ENCODE measurements at regions not wholly inside any gene's neighbourhood (a gene's known extent, or its start where the extent isn't known, plus 50 kb on each side); places are given as distances from the start of the nearest gene placed in this dataset.

GRCh38 chr11:28514391-28514790, 406.2 kb downstream of the METTL15 start:
- DNase-seq (ENCODE audit: low read depth, low spot score) (no peak), FAIRE-seq (no peak)
- Histone ChIP-seq H3K27me3 (ENCODE audit: control insufficient read depth in 2 of 2, insufficient read depth in 2 of 2, low read length in 2 of 2) (no peaks in the 10 kb centered on the region), H3K4me2 (ENCODE audit: insufficient read depth, low read length) (no peak overlapping the region), H3K27ac (ENCODE audit: insufficient read depth, low read depth, low read length) (no peak overlapping the region), H3K9me3 (replicated peaks; ENCODE audit: control insufficient read depth, insufficient read depth, low read length) (no peaks in the 10 kb centered on the region), H2AFZ (ENCODE audit: low read depth, low read length) (no peak overlapping the region), H3K9me1 (replicated peaks; ENCODE audit: control insufficient read depth, extremely low read depth, insufficient read depth, low read length) (no peaks in the 10 kb centered on the region), H3K4me1 (ENCODE audit: control insufficient read depth, extremely low read depth, insufficient read depth, low read length) (no peaks in the 10 kb centered on the region), H3K79me2 (ENCODE audit: control insufficient read depth, insufficient read depth, low read length) (no peaks in the 10 kb centered on the region), H3K4me3 (replicated peaks in 1 of 3; ENCODE audit: insufficient read depth in 1 of 3, low read depth in 1 of 3, low read length in 3 of 3) (no peak overlapping the region), H4K20me1 (replicated peaks; ENCODE audit: control insufficient read depth, extremely low read depth, insufficient read depth, low read length) (no peaks in the 10 kb centered on the region), H3K9ac (replicated peaks; ENCODE audit: extremely low read depth, insufficient read depth, low read length) (no peak overlapping the region), H3K36me3 (ENCODE audit: control insufficient read depth in 2 of 2, extremely low read depth in 1 of 2, insufficient read depth in 2 of 2, low read length in 2 of 2) (no peaks in the 10 kb centered on the region)
- POLR2A ChIA-PET, result no interaction called here
- intact Hi-C loops (cut with micrococcal nuclease) (no loop called here), dilution Hi-C loops (cut with MboI; ENCODE audit: extremely low pct_ligation_motif_present, low sequenced_read_pairs) (no loop called here)
- no TSS peak for BruUV-seq (replicated peaks)
- TF ChIP-seq FOS (IDR thresholded peaks at IDR 0.05; ENCODE audit: borderline replicate concordance, insufficient read depth, low read length), result no peak
- TF ChIP-seq EZH2 (IDR thresholded peaks at IDR 0.05; ENCODE audit: borderline replicate concordance, low read depth, low read length, severe bottlenecking), result no peak
- CTCF ChIA-PET, result no interaction called here

GRCh38 chr11:28512143-28512756, 404.1 kb downstream of the METTL15 start:
- Histone ChIP-seq H3K27ac (ENCODE audit: insufficient read depth, low read depth, low read length) (no peak overlapping the region), H2AFZ (ENCODE audit: low read depth, low read length) (no peak overlapping the region), H3K4me2 (ENCODE audit: insufficient read depth, low read length) (no peak overlapping the region), H4K20me1 (replicated peaks; ENCODE audit: control insufficient read depth, extremely low read depth, insufficient read depth, low read length) (no peaks in the 10 kb centered on the region), H3K79me2 (ENCODE audit: control insufficient read depth, insufficient read depth, low read length) (no peaks in the 10 kb centered on the region), H3K27me3 (ENCODE audit: control insufficient read depth in 2 of 2, insufficient read depth in 2 of 2, low read length in 2 of 2) (no peaks in the 10 kb centered on the region), H3K9me3 (replicated peaks; ENCODE audit: control insufficient read depth, insufficient read depth, low read length) (no peaks in the 10 kb centered on the region), H3K4me1 (ENCODE audit: control insufficient read depth, extremely low read depth, insufficient read depth, low read length) (no peaks in the 10 kb centered on the region), H3K36me3 (ENCODE audit: control insufficient read depth in 2 of 2, extremely low read depth in 1 of 2, insufficient read depth in 2 of 2, low read length in 2 of 2) (no peaks in the 10 kb centered on the region), H3K4me3 (replicated peaks in 1 of 3; ENCODE audit: insufficient read depth in 1 of 3, low read depth in 1 of 3, low read length in 3 of 3) (no peak overlapping the region), H3K9ac (replicated peaks; ENCODE audit: extremely low read depth, insufficient read depth, low read length) (no peak overlapping the region), H3K9me1 (replicated peaks; ENCODE audit: control insufficient read depth, extremely low read depth, insufficient read depth, low read length) (no peaks in the 10 kb centered on the region)
- FAIRE-seq, result no peak
- no peak for TF ChIP-seq MYC (IDR thresholded peaks at IDR 0.05; ENCODE audit: low read depth, low read length)
- no peak for TF ChIP-seq GATA2 (IDR thresholded peaks at IDR 0.05; ENCODE audit: insufficient read depth, insufficient read length, low read depth, low read length)
- no peak for TF ChIP-seq CTCF (IDR thresholded peaks at IDR 0.05; ENCODE audit: extremely low read depth in 1 of 2, insufficient read depth in 1 of 2, low read depth in 1 of 2, low read length in 2 of 2)
- no peak for TF ChIP-seq EZH2 (IDR thresholded peaks at IDR 0.05; ENCODE audit: borderline replicate concordance, low read depth, low read length, severe bottlenecking)
- no peak for TF ChIP-seq POLR2AphosphoS5 (IDR thresholded peaks at IDR 0.05; ENCODE audit: insufficient read depth, low read depth, low read length)
- no peak for TF ChIP-seq FOS (IDR thresholded peaks at IDR 0.05; ENCODE audit: borderline replicate concordance, insufficient read depth, low read length)
- no TSS peak for BruUV-seq (replicated peaks)
- intact Hi-C loops (cut with micrococcal nuclease) (no loop called here), dilution Hi-C loops (cut with MboI; ENCODE audit: extremely low pct_ligation_motif_present, low sequenced_read_pairs) (no loop called here)
- CTCF ChIA-PET, result interaction anchor here (1.4 kb wide), 1 partner anchor 17 kb away, joined by 4 read pairs; no protein-coding TSS in a partner anchor
- no peak for DNase-seq (ENCODE audit: low read depth, low spot score)
- POLR2A ChIA-PET, result no interaction called here
